PFSK-1 (cell line): ENCODE measurements at regions not wholly inside any gene's neighbourhood (a gene's known extent, or its start where the extent isn't known, plus 50 kb on each side); places are given as distances from the start of the nearest gene placed in this dataset.

ENCODE experiments used
- FOXP2 ChIP-seq: optimal IDR thresholded peaks from 2 replicates; pipeline ENCODE3; 2011; ENCODE audit warnings: borderline replicate concordance, control low read depth, inconsistent platforms; ENCODE audit not compliant: insufficient read depth; ENCODE audit errors: extremely low read length, extremely low read depth
- POLR2AphosphoS5 ChIP-seq: IDR thresholded peaks from 2 replicates; pipeline ENCODE4 v1.6.1; 2012; ENCODE audit warnings: low read depth, mild to moderate bottlenecking, control low read depth, low read length, moderate library complexity
- REST ChIP-seq, 2 experiments: IDR thresholded peaks; 2 replicates each; pipeline versions ENCODE4 v1.6.1 to v1.8.0; 2011 to 2012; ENCODE audit warnings: low read depth in 2 of 2, low read length in 2 of 2, control low read depth in 1 of 2, inconsistent platforms in 1 of 2, mild to moderate bottlenecking in 1 of 2, moderate library complexity in 1 of 2; ENCODE audit not compliant: insufficient read depth in 1 of 2
- SIN3A ChIP-seq: IDR thresholded peaks from 2 replicates; pipeline ENCODE4 v1.6.1; 2012; ENCODE audit warnings: mild to moderate bottlenecking, low read length, moderate library complexity, borderline replicate concordance; ENCODE audit not compliant: insufficient read depth
- TAF1 ChIP-seq: IDR thresholded peaks from 2 replicates; pipeline ENCODE4 v1.6.1; 2012; ENCODE audit warnings: low read length, control low read depth, borderline replicate concordance; ENCODE audit not compliant: insufficient read depth

- TF ChIP-seq POLR2AphosphoS5: no peak
- no peak for TF ChIP-seq REST (IDR thresholded peaks at IDR 0.05; ENCODE audit: insufficient read depth in 1 of 2, low read depth in 2 of 2, low read length in 2 of 2)
- TF ChIP-seq TAF1: no peak
- TF ChIP-seq SIN3A: no peak
- no peak for TF ChIP-seq FOXP2
These were observed 246.0 kb upstream of the SHH start for GRCh38 chr7:156058248-156058647.
